Vagina (tissue), 2 donors: ENCODE measurements at regions not wholly inside any gene's neighbourhood (a gene's known extent, or its start where the extent isn't known, plus 50 kb on each side); places are given as distances from the start of the nearest gene placed in this dataset.

ENCODE experiments used
- POLR2A ChIP-seq, 2 donors: fragments of 450-650 bp; IDR thresholded peaks; one replicate each; pipeline ENCODE4 v1.6.1; 2017; ENCODE audit warnings: antibody characterized with exemption in 2 of 2, mild to moderate bottlenecking in 2 of 2, moderate library complexity in 2 of 2
- TF ChIP-seq, protein P1 (sequence below), 3 experiments: fragments of 450-650 bp in 2 of 3; fragments of 200-600 bp in 1 of 3; sonication (generic) in 1 of 3; IDR thresholded peaks; one replicate each; pipeline ENCODE4 v1.5.1; 2017 to 2019; ENCODE audit warnings: antibody characterized with exemption in 3 of 3, mild to moderate bottlenecking in 2 of 3, moderate library complexity in 2 of 3

- TF ChIP-seq, protein P1, sequence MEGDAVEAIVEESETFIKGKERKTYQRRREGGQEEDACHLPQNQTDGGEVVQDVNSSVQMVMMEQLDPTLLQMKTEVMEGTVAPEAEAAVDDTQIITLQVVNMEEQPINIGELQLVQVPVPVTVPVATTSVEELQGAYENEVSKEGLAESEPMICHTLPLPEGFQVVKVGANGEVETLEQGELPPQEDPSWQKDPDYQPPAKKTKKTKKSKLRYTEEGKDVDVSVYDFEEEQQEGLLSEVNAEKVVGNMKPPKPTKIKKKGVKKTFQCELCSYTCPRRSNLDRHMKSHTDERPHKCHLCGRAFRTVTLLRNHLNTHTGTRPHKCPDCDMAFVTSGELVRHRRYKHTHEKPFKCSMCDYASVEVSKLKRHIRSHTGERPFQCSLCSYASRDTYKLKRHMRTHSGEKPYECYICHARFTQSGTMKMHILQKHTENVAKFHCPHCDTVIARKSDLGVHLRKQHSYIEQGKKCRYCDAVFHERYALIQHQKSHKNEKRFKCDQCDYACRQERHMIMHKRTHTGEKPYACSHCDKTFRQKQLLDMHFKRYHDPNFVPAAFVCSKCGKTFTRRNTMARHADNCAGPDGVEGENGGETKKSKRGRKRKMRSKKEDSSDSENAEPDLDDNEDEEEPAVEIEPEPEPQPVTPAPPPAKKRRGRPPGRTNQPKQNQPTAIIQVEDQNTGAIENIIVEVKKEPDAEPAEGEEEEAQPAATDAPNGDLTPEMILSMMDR (IDR thresholded peaks at IDR 0.05), result no peak
- TF ChIP-seq POLR2A (IDR thresholded peaks at IDR 0.05), result no peak
Observed at GRCh38 chr5:126210955-126211354, 212.3 kb upstream of the GRAMD2B start.
